Peyer's patch (tissue), 4 donors: ENCODE measurements at regions not wholly inside any gene's neighbourhood (a gene's known extent, or its start where the extent isn't known, plus 50 kb on each side); places are given as distances from the start of the nearest gene placed in this dataset.

Experiments used
- POLR2A ChIP-seq, 2 donors: fragments of 450-650 bp; IDR thresholded peaks; one replicate each; pipeline ENCODE4 v1.5.1; 2017; ENCODE audit warnings: antibody characterized with exemption in 2 of 2, mild to moderate bottlenecking in 2 of 2, moderate library complexity in 2 of 2
- TF ChIP-seq, protein P1 (sequence below), 6 experiments: fragments of 450-650 bp in 4 of 6; fragments of 200-600 bp in 2 of 6; sonication (generic) in 1 of 6; IDR thresholded peaks; one replicate each; pipeline ENCODE4 v1.5.1; 2017 to 2019; ENCODE audit warnings: antibody characterized with exemption in 6 of 6, mild to moderate bottlenecking in 3 of 6, moderate library complexity in 1 of 6

- TF ChIP-seq, protein P1, sequence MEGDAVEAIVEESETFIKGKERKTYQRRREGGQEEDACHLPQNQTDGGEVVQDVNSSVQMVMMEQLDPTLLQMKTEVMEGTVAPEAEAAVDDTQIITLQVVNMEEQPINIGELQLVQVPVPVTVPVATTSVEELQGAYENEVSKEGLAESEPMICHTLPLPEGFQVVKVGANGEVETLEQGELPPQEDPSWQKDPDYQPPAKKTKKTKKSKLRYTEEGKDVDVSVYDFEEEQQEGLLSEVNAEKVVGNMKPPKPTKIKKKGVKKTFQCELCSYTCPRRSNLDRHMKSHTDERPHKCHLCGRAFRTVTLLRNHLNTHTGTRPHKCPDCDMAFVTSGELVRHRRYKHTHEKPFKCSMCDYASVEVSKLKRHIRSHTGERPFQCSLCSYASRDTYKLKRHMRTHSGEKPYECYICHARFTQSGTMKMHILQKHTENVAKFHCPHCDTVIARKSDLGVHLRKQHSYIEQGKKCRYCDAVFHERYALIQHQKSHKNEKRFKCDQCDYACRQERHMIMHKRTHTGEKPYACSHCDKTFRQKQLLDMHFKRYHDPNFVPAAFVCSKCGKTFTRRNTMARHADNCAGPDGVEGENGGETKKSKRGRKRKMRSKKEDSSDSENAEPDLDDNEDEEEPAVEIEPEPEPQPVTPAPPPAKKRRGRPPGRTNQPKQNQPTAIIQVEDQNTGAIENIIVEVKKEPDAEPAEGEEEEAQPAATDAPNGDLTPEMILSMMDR (IDR thresholded peaks at IDR 0.05) = no peak
- TF ChIP-seq POLR2A (IDR thresholded peaks at IDR 0.05) = no peak
These were observed 647.8 kb upstream of the KLHL29 start for GRCh38 chr2:22737144-22737543.
